ENCODE measurements at regions not wholly inside any gene's neighbourhood (a gene's known extent, or its start where the extent isn't known, plus 50 kb on each side); places are given as distances from the start of the nearest gene placed in this dataset.

- H3K9me3 Mint-ChIP-seq (ENCODE audit: unreplicated experiment): no peaks in the 10 kb centered on the region
- no peaks in the 10 kb centered on the region for H3K36me3 Mint-ChIP-seq (ENCODE audit: unreplicated experiment)
- no peak for DNase-seq
- peaks cover 3% of the 10 kb centered on the region for H3K27me3 Mint-ChIP-seq (ENCODE audit: unreplicated experiment)
- H3K4me1 Mint-ChIP-seq (ENCODE audit: low read depth, unreplicated experiment): no peaks in the 10 kb centered on the region
- H3K27ac Mint-ChIP-seq (ENCODE audit: unreplicated experiment): no peak overlapping the region
- no peak for TF ChIP-seq CTCF (IDR thresholded peaks at IDR 0.05; ENCODE audit: partially characterized antibody, unreplicated experiment)
- H3K4me3 Mint-ChIP-seq (ENCODE audit: unreplicated experiment): no peak overlapping the region
Observed at GRCh38 chr9:7376213-7376612, 423.4 kb downstream of the DMAC1 start.

- DNase-seq: no peak
- no peak for TF ChIP-seq CTCF (IDR thresholded peaks at IDR 0.05; ENCODE audit: partially characterized antibody, unreplicated experiment)
- H3K27ac Mint-ChIP-seq (ENCODE audit: unreplicated experiment): no peak overlapping the region
- H3K4me1 Mint-ChIP-seq (ENCODE audit: low read depth, unreplicated experiment): no peaks in the 10 kb centered on the region
- H3K27me3 Mint-ChIP-seq (ENCODE audit: unreplicated experiment): peaks cover 3% of the 10 kb centered on the region
- no peaks in the 10 kb centered on the region for H3K9me3 Mint-ChIP-seq (ENCODE audit: unreplicated experiment)
- no peaks in the 10 kb centered on the region for H3K36me3 Mint-ChIP-seq (ENCODE audit: unreplicated experiment)
- no peak overlapping the region for H3K4me3 Mint-ChIP-seq (ENCODE audit: unreplicated experiment)
Observed at GRCh38 chr9:7375013-7375511, 424.5 kb downstream of the DMAC1 start.

- DNase-seq: no peak
- no peaks in the 10 kb centered on the region for H3K4me1 Mint-ChIP-seq (ENCODE audit: low read depth, unreplicated experiment)
Observed at GRCh38 chr9:7370988-7371387, 428.6 kb downstream of the DMAC1 start.

GRCh38 chr9:7370381-7370780 lies 429.2 kb downstream of the DMAC1 start:
- Mint-ChIP-seq H3K9me3 (ENCODE audit: unreplicated experiment) (no peaks in the 10 kb centered on the region), H3K27me3 (ENCODE audit: unreplicated experiment) (peaks cover 3% of the 10 kb centered on the region), H3K27ac (ENCODE audit: unreplicated experiment) (no peak overlapping the region), H3K4me3 (ENCODE audit: unreplicated experiment) (no peak overlapping the region), H3K36me3 (ENCODE audit: unreplicated experiment) (no peaks in the 10 kb centered on the region), H3K4me1 (ENCODE audit: low read depth, unreplicated experiment) (no peaks in the 10 kb centered on the region)
- TF ChIP-seq CTCF (IDR thresholded peaks at IDR 0.05; ENCODE audit: partially characterized antibody, unreplicated experiment): no peak
- no peak for DNase-seq

More at GRCh38 chr9:7370988-7371387, 428.6 kb downstream of the DMAC1 start:
- Mint-ChIP-seq H3K9me3 (ENCODE audit: unreplicated experiment) (no peaks in the 10 kb centered on the region), H3K27ac (ENCODE audit: unreplicated experiment) (no peak overlapping the region), H3K27me3 (ENCODE audit: unreplicated experiment) (peaks cover 3% of the 10 kb centered on the region), H3K36me3 (ENCODE audit: unreplicated experiment) (no peaks in the 10 kb centered on the region), H3K4me3 (ENCODE audit: unreplicated experiment) (no peak overlapping the region)
- TF ChIP-seq CTCF (IDR thresholded peaks at IDR 0.05; ENCODE audit: partially characterized antibody, unreplicated experiment): no peak

- no peak overlapping the region for H3K27ac Mint-ChIP-seq (ENCODE audit: unreplicated experiment)
- H3K36me3 Mint-ChIP-seq (ENCODE audit: unreplicated experiment): no peaks in the 10 kb centered on the region
- H3K27me3 Mint-ChIP-seq (ENCODE audit: unreplicated experiment): peaks cover 3% of the 10 kb centered on the region
- no peak overlapping the region for H3K4me3 Mint-ChIP-seq (ENCODE audit: unreplicated experiment)
- no peak for DNase-seq
- no peaks in the 10 kb centered on the region for H3K4me1 Mint-ChIP-seq (ENCODE audit: low read depth, unreplicated experiment)
- no peak for TF ChIP-seq CTCF (IDR thresholded peaks at IDR 0.05; ENCODE audit: partially characterized antibody, unreplicated experiment)
- no peaks in the 10 kb centered on the region for H3K9me3 Mint-ChIP-seq (ENCODE audit: unreplicated experiment)
Observed at GRCh38 chr9:7369384-7369821, 430.2 kb downstream of the DMAC1 start.

Data from glutamatergic neuron (in vitro differentiated cells).